Stomach (tissue), 4 donors: ENCODE measurements at regions not wholly inside any gene's neighbourhood (a gene's known extent, or its start where the extent isn't known, plus 50 kb on each side); places are given as distances from the start of the nearest gene placed in this dataset.

Source experiments
- EP300 ChIP-seq: sonication (generic); formaldehyde crosslinking; IDR thresholded peaks from one replicate; pipeline ENCODE4 v1.6.1; 2017; ENCODE audit warnings: antibody characterized with exemption
- TF ChIP-seq, protein P1 (sequence below), 7 experiments: fragments of 450-650 bp in 4 of 7; fragments of 200-600 bp in 3 of 7; sonication (generic) in 3 of 7; IDR thresholded peaks; one replicate each; pipeline ENCODE4 v1.5.1; 2016 to 2019; ENCODE audit warnings: antibody characterized with exemption in 7 of 7, control low read depth in 2 of 7, mild to moderate bottlenecking in 1 of 7

DNA sequence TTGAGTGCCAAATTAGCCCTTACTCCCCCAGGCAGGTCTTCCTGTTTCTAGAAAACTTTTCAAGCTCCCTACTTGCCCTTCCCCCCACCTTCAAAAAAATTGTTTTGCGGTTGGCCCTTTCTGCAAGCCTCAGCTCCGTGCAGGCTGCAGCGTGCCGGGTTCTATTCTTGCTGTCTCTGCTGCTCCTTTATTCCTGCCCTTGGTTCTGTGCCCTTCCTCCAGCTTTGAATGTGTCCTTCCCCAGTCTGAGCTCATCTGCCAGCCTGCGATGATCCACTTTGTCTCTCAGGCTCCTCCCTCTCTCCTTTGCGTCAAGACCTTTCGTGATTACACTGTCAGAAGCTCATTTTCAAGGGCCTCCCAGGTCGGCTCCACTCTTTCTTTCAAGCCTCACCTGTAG lies 98.6 kb downstream of the IRF2BPL start:
- no peak for TF ChIP-seq EP300
- TF ChIP-seq, protein P1, sequence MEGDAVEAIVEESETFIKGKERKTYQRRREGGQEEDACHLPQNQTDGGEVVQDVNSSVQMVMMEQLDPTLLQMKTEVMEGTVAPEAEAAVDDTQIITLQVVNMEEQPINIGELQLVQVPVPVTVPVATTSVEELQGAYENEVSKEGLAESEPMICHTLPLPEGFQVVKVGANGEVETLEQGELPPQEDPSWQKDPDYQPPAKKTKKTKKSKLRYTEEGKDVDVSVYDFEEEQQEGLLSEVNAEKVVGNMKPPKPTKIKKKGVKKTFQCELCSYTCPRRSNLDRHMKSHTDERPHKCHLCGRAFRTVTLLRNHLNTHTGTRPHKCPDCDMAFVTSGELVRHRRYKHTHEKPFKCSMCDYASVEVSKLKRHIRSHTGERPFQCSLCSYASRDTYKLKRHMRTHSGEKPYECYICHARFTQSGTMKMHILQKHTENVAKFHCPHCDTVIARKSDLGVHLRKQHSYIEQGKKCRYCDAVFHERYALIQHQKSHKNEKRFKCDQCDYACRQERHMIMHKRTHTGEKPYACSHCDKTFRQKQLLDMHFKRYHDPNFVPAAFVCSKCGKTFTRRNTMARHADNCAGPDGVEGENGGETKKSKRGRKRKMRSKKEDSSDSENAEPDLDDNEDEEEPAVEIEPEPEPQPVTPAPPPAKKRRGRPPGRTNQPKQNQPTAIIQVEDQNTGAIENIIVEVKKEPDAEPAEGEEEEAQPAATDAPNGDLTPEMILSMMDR (IDR thresholded peaks at IDR 0.05), result no peak
